ENCODE measurements at regions not wholly inside any gene's neighbourhood (a gene's known extent, or its start where the extent isn't known, plus 50 kb on each side); places are given as distances from the start of the nearest gene placed in this dataset.

GRCh38 chr1:233509526-233509925 is 104.4 kb upstream of the KCNK1 start:
- TF ChIP-seq POLR2A (IDR thresholded peaks at IDR 0.05) (no peak), CTCF (IDR thresholded peaks at IDR 0.05) (no peak)
